LHCN-M2 (cell line): ENCODE measurements at regions not wholly inside any gene's neighbourhood (a gene's known extent, or its start where the extent isn't known, plus 50 kb on each side); places are given as distances from the start of the nearest gene placed in this dataset.

Experiments
- DNase-seq: peaks from one replicate; pipeline ENCODE4 v3.0.0-alpha.2; 2012; ENCODE audit warnings: low read depth

DNA sequence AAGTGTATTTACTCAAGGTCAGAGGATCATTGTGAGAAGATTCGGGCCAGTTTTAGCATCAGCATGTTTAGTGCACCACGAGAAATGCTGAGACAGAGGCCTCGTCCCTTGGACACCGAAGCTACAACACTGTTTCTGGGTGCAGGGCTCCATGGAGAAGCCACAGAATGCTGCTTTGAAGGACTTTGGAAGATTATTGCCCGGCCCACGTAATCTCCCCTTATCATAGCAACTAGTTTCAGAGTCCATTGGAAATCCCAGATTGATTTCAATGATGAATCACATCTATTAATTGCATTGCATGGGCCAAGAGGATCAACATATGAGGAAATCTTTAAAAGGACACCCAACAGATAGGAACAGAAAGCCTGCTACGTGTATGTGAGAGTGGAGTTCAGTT is 156.0 kb downstream of the MAF start:
- DNase-seq: no peak

- DNase-seq: no peak
Measured at GRCh38 chr16:79439901-79440300, 160.6 kb downstream of the MAF start.

- DNase-seq: no peak
Measured at GRCh38 chr16:79437764-79438751, 162.5 kb downstream of the MAF start.

- no peak for DNase-seq
Measured at GRCh38 chr16:79436885-79437284, 163.7 kb downstream of the MAF start.

DNA sequence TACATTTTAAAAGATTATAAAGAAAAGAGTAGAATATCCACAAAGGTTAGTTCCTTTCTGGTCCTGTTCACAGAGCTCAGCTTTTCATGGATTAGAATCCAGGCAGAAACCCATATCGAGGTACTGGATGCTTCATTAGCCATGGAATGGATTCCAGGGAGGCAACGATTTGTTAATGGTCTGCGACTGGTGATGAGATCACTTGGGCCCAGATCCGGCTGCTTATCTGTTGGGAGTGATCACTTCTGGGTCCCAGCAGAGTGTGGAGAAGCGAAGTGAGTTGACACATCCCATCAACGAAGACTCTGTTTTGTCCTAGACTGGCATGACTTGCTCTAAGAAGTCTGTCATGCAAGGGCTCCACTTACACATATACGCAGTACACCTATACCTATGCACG is 165.8 kb downstream of the MAF start:
- DNase-seq: no peak

GRCh38 chr16:79434092-79434491 is 166.4 kb downstream of the MAF start:
- no peak for DNase-seq

- no peak for DNase-seq
Measured at GRCh38 chr16:79431923-79432322, 168.6 kb downstream of the MAF start.

GRCh38 chr16:79430191-79430678 is 170.3 kb downstream of the MAF start:
- DNase-seq: no peak

DNA sequence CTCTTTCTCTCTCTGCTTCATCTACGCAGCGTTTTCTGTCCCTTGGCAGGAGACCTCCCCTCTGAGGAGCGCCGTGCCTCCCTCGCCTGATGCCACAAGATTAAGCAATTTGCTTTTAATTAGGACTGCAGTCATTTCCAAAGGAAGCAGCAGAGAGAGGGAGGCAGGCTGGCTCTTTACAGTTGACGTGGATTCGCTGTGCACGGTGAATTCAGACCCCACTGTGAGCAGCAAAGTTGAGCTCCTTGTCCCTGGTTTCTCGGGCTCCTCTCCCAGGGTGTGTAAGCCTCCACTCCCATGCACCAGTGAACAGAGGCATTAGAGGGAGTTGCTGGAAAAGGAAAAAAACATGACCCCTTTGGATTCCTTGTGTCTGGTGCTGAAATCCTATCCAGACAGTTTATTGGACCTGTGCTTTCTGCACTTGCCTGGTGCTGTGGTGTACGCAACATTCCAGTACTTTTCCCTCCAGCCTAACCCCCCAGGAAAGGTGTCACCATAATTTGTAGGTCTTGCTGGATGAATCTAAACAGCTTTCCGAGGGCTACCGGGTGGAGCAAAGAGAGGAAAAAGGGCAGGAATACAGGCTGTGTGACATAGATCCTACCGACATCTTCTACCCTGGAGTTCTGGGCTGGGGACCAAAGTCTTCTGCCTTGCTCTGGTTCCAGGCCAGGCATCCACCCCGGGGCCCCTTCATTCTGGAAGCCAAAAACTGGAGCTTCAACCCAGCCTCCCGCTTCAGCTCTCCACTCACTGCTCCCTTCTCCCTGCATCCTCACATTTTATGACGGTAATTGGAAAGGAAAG is 171.0 kb downstream of the MAF start:
- no peak for DNase-seq

DNA sequence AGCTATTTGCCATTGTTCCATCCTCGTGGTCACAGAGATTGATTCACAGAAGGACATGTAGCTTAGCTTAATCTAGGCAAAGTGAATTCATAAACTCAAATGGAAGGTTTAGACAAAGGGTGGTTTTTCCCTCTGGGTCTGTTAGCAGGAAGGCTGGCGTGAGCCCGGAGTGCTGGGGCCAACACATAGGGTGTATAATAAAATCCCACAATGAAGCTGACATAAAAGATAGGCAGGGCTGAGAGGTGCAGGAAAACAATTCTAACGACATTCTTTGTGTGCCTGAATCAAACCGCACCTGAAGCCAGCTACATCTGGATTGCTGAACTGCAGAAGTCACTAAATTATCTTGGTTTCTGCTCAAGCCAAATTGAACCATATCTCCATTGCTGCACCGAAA is 173.9 kb downstream of the MAF start:
- DNase-seq: no peak

DNA sequence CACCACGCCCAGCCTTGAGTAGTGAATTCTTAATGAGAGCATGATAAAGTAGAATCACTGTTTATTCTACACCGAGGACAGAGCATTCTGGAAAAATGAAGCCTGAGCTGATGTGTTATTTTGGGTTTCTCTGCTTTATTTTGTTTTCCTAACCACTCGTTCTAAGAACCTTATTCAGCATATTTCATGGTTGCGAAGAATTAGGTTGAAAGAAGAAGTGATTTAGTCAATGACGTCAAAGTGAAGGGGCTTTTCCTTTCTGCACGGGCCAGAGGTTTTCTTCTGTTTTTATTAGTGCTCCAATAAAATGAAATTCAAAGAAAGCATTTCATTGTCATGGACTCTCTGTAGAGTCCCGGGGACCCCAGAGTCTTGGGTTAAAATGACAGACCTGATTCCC is 178.5 kb downstream of the MAF start:
- no peak for DNase-seq

- no peak for DNase-seq
Measured at GRCh38 chr16:79421126-79421525, 179.4 kb downstream of the MAF start.

- DNase-seq: no peak
Measured at GRCh38 chr16:79420493-79420892, 180.0 kb downstream of the MAF start.

DNA sequence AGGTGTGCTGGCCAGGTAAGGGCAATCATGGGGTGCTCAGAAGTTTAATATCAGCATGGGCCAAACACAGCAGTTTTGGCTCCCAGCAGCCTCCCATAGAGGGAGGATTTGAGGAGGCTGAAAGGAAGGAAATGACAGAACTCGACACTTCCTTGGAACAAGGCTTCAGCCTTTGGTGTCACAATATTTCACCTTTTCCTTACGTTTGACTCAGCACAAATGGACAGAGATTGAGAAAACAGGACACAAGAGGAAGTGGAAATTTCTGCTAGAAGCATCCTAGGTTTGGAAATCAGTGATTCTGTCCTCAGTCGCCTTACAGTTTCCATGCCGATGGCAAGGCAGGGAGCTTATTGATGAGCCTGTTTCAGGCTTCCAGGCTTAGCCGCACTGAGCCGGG is 181.4 kb downstream of the MAF start:
- no peak for DNase-seq

- no peak for DNase-seq
Measured at GRCh38 chr16:79417601-79418008, 182.9 kb downstream of the MAF start.

DNA sequence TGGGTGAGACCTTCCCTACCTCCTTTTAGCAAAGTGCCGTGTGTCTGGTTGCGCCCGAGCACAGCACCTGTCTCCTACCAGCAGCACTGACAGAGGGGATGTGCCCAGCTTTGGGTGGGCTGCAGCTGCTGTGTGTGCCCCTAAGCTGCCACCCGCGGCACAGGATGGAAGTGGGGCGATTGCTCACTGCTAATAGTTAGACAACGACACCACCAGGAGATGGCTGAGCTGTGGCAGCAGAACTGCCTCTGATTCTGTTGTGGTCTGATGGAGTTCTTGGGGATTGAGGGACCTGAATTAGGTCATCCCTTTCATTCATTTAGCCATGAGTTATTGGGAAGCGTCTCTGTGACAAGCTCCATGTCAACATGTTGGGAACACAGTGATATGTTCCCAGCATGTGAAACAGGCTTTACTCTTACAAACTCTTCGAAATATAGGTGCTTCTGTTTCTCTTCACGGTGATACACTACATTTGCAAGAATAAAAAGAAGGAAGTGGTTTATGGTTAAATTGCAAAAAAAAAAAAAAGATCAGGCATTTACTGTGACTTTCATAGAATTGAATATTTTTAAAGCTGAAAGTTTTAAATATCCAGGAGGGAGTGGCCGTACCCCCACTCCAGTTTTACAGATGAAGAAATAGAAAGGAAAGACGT is 184.4 kb downstream of the MAF start:
- no peak for DNase-seq

DNA sequence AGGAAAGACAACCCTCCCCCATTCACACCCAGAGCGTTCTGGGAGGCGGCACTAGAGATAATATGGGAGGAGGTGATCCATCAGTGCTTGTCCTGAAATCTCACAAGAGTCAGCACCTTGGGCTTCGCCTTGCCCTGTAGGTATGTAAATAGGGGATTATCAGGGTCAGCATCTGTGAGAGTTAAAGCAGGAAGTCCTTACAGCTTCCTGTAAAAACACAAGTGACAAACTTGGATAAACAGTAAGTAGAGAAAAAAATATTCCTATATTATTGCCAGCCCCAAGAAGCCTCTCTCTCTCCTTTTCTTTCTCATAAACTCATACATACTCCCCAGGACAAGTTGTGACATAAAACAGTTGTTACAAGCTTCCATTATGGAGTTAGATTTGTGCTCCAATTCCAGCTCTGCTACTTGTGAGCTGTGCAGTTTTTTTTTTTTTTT is 187.7 kb downstream of the MAF start:
- no peak for DNase-seq

DNA sequence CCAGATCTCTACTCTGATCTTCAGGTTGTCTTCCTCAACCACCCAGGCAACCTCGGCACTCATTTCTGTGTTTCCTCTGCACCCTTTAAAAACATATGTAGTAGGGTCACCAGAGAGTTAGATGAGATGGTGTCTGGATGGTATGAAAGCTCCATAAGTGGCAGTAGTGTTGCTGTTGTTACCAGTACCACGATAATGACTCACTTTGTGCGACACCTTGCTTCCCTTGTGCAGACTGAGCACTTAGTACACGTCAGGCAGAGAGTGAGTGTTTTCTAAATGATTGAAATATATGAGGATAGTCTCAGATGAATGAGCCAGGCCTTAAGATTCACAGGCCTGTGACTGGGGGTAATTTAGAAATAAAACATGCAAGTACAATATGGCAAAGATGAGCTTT is 188.7 kb downstream of the MAF start:
- DNase-seq: no peak

- no peak for DNase-seq
Measured at GRCh38 chr16:79411357-79411756, 189.2 kb downstream of the MAF start.

GRCh38 chr16:79409978-79410377 is 190.6 kb downstream of the MAF start:
- DNase-seq: no peak

DNA sequence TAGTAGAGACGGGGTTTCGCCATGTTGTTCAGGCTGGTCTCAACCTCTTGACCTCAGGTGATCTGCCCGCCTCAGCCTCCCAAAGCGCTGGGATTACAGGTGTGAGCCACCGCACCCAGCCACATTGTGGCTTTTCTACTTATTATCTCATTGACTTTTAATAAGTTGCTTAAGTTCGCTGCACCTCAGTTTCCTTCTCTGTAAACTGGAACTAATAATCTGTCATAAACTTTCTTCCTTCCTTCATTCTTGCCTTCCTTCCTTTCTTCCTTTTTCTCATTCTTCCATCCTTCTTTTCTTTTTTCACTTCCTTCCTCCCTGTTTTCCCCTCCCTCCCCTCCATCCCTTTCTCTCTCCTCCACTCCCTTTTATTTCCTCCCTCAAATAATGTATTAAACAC is 192.2 kb downstream of the MAF start:
- DNase-seq: no peak
